ENCODE measurements at regions not wholly inside any gene's neighbourhood (a gene's known extent, or its start where the extent isn't known, plus 50 kb on each side); places are given as distances from the start of the nearest gene placed in this dataset.

DNA sequence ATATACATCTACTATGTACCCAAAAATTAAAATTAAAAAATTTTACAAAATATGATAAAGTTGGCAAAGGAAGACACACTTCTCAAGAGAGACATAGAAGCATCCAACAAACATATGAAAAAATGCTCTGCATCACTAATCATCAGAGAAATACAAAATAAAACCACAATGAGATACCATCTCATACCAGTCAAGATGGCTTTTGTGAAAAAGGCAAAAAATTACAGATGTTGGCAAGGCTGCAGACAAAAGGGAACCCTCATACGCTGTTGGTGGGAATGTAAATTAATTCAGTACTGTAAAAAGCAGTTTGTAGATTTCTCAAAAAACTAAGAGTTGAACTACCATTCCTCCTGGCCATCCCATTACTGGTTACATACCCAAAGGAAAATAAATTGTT, 581.7 kb upstream of the CCDC54 start:
- H3K27me3 ChIP-seq, result no peaks in the 10 kb centered on the region
- H3K4me1 ChIP-seq, result no peaks in the 10 kb centered on the region
- no peak for DNase-seq
- no peaks in the 10 kb centered on the region for H3K36me3 ChIP-seq
- no peak overlapping the region for H3K9ac ChIP-seq (ENCODE audit: low read depth in 2 of 2, low read length in 2 of 2)
- H3K9me3 ChIP-seq, result no peaks in the 10 kb centered on the region
- intact Hi-C loops (cut with DNase I), result no loop called here
- no peak overlapping the region for H3K27ac ChIP-seq
- H3K4me3 ChIP-seq, result no peak overlapping the region
- TF ChIP-seq, protein P1, sequence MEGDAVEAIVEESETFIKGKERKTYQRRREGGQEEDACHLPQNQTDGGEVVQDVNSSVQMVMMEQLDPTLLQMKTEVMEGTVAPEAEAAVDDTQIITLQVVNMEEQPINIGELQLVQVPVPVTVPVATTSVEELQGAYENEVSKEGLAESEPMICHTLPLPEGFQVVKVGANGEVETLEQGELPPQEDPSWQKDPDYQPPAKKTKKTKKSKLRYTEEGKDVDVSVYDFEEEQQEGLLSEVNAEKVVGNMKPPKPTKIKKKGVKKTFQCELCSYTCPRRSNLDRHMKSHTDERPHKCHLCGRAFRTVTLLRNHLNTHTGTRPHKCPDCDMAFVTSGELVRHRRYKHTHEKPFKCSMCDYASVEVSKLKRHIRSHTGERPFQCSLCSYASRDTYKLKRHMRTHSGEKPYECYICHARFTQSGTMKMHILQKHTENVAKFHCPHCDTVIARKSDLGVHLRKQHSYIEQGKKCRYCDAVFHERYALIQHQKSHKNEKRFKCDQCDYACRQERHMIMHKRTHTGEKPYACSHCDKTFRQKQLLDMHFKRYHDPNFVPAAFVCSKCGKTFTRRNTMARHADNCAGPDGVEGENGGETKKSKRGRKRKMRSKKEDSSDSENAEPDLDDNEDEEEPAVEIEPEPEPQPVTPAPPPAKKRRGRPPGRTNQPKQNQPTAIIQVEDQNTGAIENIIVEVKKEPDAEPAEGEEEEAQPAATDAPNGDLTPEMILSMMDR (IDR thresholded peaks at IDR 0.05), result no peak

DNA sequence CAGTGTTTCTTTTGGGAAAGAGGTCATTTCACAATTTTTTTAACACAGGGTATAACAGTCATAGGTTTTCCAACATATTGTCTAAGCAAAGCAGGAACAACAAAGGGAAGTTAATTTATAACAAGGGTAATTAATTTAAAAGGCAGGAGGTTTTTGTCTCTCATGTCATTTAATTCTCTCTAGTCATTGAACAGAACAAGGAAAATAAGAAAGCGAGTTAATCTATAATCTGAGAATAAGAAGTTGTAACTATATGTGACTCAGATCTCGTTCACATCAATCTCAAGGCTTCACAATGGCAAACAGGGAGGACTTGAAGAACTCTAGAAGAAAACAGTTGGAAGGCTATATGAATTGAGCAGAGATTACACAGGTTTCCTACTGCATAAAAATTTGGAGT, 579.8 kb upstream of the CCDC54 start:
- Histone ChIP-seq H3K4me3 (no peak overlapping the region), H3K9ac (ENCODE audit: low read depth in 2 of 2, low read length in 2 of 2) (no peak overlapping the region), H3K27me3 (no peaks in the 10 kb centered on the region), H3K36me3 (no peaks in the 10 kb centered on the region), H3K27ac (no peak overlapping the region), H3K9me3 (no peaks in the 10 kb centered on the region), H3K4me1 (no peaks in the 10 kb centered on the region)
- DNase-seq, result no peak
- intact Hi-C loops (cut with DNase I), result no loop called here
- TF ChIP-seq, protein P1 (IDR thresholded peaks at IDR 0.05), result no peak

DNA sequence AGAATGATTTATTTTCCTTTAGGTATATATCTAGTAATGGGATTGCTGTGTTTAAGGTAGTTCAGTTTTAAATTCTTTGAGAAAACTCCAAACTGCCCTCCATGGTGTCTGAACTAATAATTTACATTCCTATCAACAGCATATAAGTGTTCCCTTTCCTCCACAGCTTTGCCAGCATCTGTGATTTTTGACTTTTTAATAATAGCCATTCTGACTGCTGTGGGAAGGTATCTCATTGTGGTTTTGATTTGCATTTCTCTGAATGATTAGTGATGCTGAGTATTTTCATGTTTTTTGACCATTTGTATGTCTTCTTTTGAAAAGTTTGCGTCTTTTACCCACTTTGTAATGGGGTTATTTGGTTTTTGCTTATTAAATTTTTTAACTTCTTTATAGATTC, 571.6 kb upstream of the CCDC54 start:
- TF ChIP-seq, protein P1 (IDR thresholded peaks at IDR 0.05), result no peak

DNA sequence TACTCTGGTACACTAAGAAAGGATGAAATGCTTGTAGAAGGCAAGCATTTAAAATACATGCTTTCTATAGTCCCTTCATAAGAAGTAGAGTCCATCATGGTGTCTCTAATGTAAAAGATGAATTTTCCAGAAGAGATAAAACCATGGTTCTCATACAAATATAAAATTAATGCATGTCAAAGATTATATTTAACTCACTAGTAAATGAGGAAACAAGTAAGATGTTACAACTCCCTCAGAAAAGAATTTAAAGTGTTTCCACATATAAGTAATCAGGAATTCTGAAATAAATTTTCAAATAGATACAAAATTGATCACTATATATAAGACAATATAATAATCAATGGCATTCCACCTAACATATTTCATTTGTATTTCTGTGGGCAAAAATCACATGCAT, 570.3 kb upstream of the CCDC54 start:
- Histone ChIP-seq H3K27me3 (no peaks in the 10 kb centered on the region), H3K9ac (ENCODE audit: low read depth in 2 of 2, low read length in 2 of 2) (no peak overlapping the region), H3K36me3 (no peaks in the 10 kb centered on the region), H3K27ac (no peak overlapping the region), H3K4me1 (no peaks in the 10 kb centered on the region), H3K9me3 (no peaks in the 10 kb centered on the region), H3K4me3 (no peak overlapping the region)
- no peak for DNase-seq
- TF ChIP-seq, protein P1 (IDR thresholded peaks at IDR 0.05), result no peak
- intact Hi-C loops (cut with DNase I), result no loop called here

More for the DNA sequence above, 571.6 kb upstream of the CCDC54 start:
- H3K36me3 ChIP-seq, result no peaks in the 10 kb centered on the region
- no peaks in the 10 kb centered on the region for H3K9me3 ChIP-seq
- H3K27me3 ChIP-seq, result no peaks in the 10 kb centered on the region
- DNase-seq, result no peak
- H3K4me3 ChIP-seq, result no peak overlapping the region
- no peak overlapping the region for H3K27ac ChIP-seq
- intact Hi-C loops (cut with DNase I), result no loop called here
- H3K9ac ChIP-seq (ENCODE audit: low read depth in 2 of 2, low read length in 2 of 2), result no peak overlapping the region
- H3K4me1 ChIP-seq, result no peaks in the 10 kb centered on the region

DNA sequence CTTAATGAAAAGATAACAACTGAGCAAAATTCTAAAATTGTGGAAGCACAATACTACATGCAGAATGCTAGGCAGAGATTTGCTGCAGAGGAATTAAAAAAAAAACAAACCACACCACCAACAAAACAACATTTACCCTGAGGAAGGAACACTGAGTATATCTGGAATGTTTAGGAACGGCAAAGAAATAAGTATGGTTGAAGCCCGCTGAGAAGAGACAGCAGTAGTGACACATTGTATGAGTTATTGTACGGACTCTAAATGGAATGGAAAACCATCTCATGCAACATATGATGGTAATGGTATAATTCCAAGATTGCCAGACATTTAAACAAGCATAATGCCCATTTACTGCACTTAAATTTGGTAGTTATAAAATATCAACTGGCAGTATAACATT, 568.2 kb upstream of the CCDC54 start:
- TF ChIP-seq, protein P1 (IDR thresholded peaks at IDR 0.05), result no peak
- no peaks in the 10 kb centered on the region for H3K9me3 ChIP-seq
- H3K9ac ChIP-seq (ENCODE audit: low read depth in 2 of 2, low read length in 2 of 2), result no peak overlapping the region
- H3K4me1 ChIP-seq, result no peaks in the 10 kb centered on the region
- no peaks in the 10 kb centered on the region for H3K27me3 ChIP-seq
- intact Hi-C loops (cut with DNase I), result no loop called here
- no peak overlapping the region for H3K27ac ChIP-seq
- DNase-seq, result no peak
- H3K36me3 ChIP-seq, result no peaks in the 10 kb centered on the region
- no peak overlapping the region for H3K4me3 ChIP-seq

Data from colonic mucosa (tissue), 4 donors.